ENCODE measurements at regions not wholly inside any gene's neighbourhood (a gene's known extent, or its start where the extent isn't known, plus 50 kb on each side); places are given as distances from the start of the nearest gene placed in this dataset.

GRCh38 chr5:107270561-107270960 lies 400.2 kb downstream of the EFNA5 start (continued):
- TF ChIP-seq ZBTB7A (tag by site-specific recombination; IDR thresholded peaks at IDR 0.05; ENCODE audit: low read depth) (no peak), ZNF350 (tag by site-specific recombination; IDR thresholded peaks at IDR 0.05) (no peak)

DNA sequence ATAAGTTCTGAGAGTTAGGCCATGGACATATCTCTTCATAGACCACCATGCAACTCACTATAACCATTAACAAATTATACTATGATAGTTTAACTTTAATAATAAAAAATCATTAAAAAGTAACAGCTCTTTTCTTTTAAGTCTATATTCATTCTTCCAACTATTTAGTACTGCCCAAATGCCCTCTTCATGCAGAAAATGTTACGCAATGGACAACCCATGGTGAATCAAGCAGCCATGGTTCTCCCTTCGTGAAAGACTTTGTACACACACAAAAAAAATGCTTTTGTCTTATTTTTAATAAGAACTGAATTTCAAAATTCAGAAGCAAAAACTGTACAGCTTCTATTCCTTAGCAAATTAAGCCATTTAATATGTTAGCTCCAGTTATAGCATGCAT lies 401.1 kb downstream of the EFNA5 start:
- no peak for TF ChIP-seq ZNF658 (tag by site-specific recombination; IDR thresholded peaks at IDR 0.05)
- TF ChIP-seq ZNF433 (tag by site-specific recombination; IDR thresholded peaks at IDR 0.05; ENCODE audit: low read depth), result no peak
- TF ChIP-seq ZNF830 (tag by site-specific recombination; IDR thresholded peaks at IDR 0.05; ENCODE audit: low read depth), result no peak
- TF ChIP-seq SALL2 (tag by site-specific recombination; IDR thresholded peaks at IDR 0.05; ENCODE audit: borderline replicate concordance), result no peak
- no peak for TF ChIP-seq ZNF580 (tag by site-specific recombination; IDR thresholded peaks at IDR 0.05)
- no peak for TF ChIP-seq ZNF223 (tag by site-specific recombination; IDR thresholded peaks at IDR 0.05)
- no peak for TF ChIP-seq SP2 (tag by site-specific recombination; IDR thresholded peaks at IDR 0.05)
- no peak for TF ChIP-seq ZNF701 (tag by site-specific recombination; IDR thresholded peaks at IDR 0.05)
- no peak for TF ChIP-seq SCRT2 (tag by site-specific recombination; IDR thresholded peaks at IDR 0.05)
- TF ChIP-seq ZNF311 (tag by site-specific recombination; IDR thresholded peaks at IDR 0.05; ENCODE audit: borderline replicate concordance), result no peak
- no peak for TF ChIP-seq ZNF184 (tag by site-specific recombination; IDR thresholded peaks at IDR 0.05)
- TF ChIP-seq ZNF670 (tag by site-specific recombination; IDR thresholded peaks at IDR 0.05; ENCODE audit: low read depth), result no peak
- no peak for TF ChIP-seq ZBTB17 (tag by site-specific recombination; IDR thresholded peaks at IDR 0.05)
- no peak for TF ChIP-seq ZNF529 (tag by site-specific recombination; IDR thresholded peaks at IDR 0.05; ENCODE audit: insufficient replicate concordance)
- TF ChIP-seq, protein P1, sequence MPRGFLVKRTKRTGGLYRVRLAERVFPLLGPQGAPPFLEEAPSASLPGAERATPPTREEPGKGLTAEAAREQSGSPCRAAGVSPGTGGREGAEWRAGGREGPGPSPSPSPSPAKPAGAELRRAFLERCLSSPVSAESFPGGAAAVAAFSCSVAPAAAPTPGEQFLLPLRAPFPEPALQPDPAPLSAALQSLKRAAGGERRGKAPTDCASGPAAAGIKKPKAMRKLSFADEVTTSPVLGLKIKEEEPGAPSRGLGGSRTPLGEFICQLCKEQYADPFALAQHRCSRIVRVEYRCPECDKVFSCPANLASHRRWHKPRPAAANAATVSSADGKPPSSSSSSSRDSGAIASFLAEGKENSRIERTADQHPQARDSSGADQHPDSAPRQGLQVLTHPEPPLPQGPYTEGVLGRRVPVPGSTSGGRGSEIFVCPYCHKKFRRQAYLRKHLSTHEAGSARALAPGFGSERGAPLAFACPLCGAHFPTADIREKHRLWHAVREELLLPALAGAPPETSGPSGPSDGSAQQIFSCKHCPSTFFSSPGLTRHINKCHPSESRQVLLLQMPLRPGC (tag by site-specific recombination; IDR thresholded peaks at IDR 0.05), result no peak
- Histone ChIP-seq H3K4me1 (ENCODE audit: control insufficient read depth, insufficient read depth, low read length) (no peaks in the 10 kb centered on the region), H3K9me3 (ENCODE audit: control insufficient read depth, insufficient read depth, low read depth, low read length) (no peaks in the 10 kb centered on the region), H3K36me3 (ENCODE audit: control insufficient read depth in 2 of 2, insufficient read depth in 1 of 2, low read length in 2 of 2) (no peaks in the 10 kb centered on the region), H3K4me3 (ENCODE audit: low read depth, low read length) (no peak overlapping the region), H3K27ac (ENCODE audit: extremely low read depth, low read depth, low read length) (no peak overlapping the region)
- ChIA-PET POLR2A (no interaction called here), CTCF (no interaction called here)

DNA sequence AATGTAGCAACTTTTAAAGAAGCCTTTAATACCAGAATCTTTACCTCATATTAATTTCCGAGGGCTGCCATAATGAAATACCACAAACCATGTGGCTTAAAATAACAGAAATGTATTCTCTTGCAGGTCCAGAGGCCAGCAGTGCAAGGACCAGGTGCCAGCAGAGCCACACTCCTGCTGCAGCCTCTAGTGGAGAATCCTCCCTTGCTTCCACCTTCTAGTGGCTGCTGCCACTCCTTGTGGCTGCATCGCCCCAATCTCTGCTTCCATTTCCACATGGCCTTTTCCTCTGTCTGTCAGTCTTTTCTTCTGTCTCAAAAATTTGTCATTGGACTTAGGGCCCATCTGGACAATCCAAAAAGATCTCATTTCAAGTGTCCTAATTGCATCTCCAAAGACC lies 401.5 kb downstream of the EFNA5 start:
- Histone ChIP-seq H3K4me1 (ENCODE audit: control insufficient read depth, insufficient read depth, low read length) (no peaks in the 10 kb centered on the region), H3K27ac (ENCODE audit: extremely low read depth, low read depth, low read length) (no peak overlapping the region), H3K4me3 (ENCODE audit: low read depth, low read length) (no peak overlapping the region), H3K9me3 (ENCODE audit: control insufficient read depth, insufficient read depth, low read depth, low read length) (no peaks in the 10 kb centered on the region), H3K36me3 (ENCODE audit: control insufficient read depth in 2 of 2, insufficient read depth in 1 of 2, low read length in 2 of 2) (no peaks in the 10 kb centered on the region)
- ChIA-PET CTCF (interaction anchor here (1.8 kb wide), 1 partner anchor 22 kb away, joined by 8 read pairs; no protein-coding TSS in a partner anchor), POLR2A (no interaction called here)
- TF ChIP-seq KLF8 (tag by site-specific recombination; IDR thresholded peaks at IDR 0.05), result no peak

- Histone ChIP-seq H3K4me3 (ENCODE audit: low read depth, low read length) (no peak overlapping the region), H3K4me1 (ENCODE audit: control insufficient read depth, insufficient read depth, low read length) (no peaks in the 10 kb centered on the region), H3K27ac (ENCODE audit: extremely low read depth, low read depth, low read length) (no peak overlapping the region), H3K36me3 (ENCODE audit: control insufficient read depth in 2 of 2, insufficient read depth in 1 of 2, low read length in 2 of 2) (no peaks in the 10 kb centered on the region), H3K9me3 (ENCODE audit: control insufficient read depth, insufficient read depth, low read depth, low read length) (no peaks in the 10 kb centered on the region)
- POLR2A ChIA-PET, result no interaction called here
- TF ChIP-seq ZNF133 (tag by site-specific recombination; IDR thresholded peaks at IDR 0.05) (no peak), KLF16 (tag by site-specific recombination; IDR thresholded peaks at IDR 0.05) (no peak), EGR2 (tag by site-specific recombination; IDR thresholded peaks at IDR 0.05; ENCODE audit: low read depth) (no peak), ZNF529 (tag by site-specific recombination; IDR thresholded peaks at IDR 0.05; ENCODE audit: insufficient replicate concordance) (no peak), ZFHX2 (tag by site-specific recombination; conservative IDR thresholded peaks at IDR 0.05) (no peak), ZSCAN5A (tag by site-specific recombination; IDR thresholded peaks at IDR 0.05) (no peak), ZNF10 (tag by site-specific recombination; IDR thresholded peaks at IDR 0.05) (no peak)
- CTCF ChIA-PET, result interaction anchor here (1.8 kb wide), 1 partner anchor 21 kb away, joined by 8 read pairs; no protein-coding TSS in a partner anchor
Observed at GRCh38 chr5:107268241-107268640, 402.5 kb downstream of the EFNA5 start.

Data from HEK293 (cell line).